CD4-positive, alpha-beta T cell treated with Interleukin-2 at 100 ng/mL for 4 hours (primary cell): ENCODE measurements at regions not wholly inside any gene's neighbourhood (a gene's known extent, or its start where the extent isn't known, plus 50 kb on each side); places are given as distances from the start of the nearest gene placed in this dataset.

Source experiments
- DNase-seq: peaks from one replicate; pipeline ENCODE4 v3.0.0-alpha.2; 2020; ENCODE audit warnings: low spot score

DNA sequence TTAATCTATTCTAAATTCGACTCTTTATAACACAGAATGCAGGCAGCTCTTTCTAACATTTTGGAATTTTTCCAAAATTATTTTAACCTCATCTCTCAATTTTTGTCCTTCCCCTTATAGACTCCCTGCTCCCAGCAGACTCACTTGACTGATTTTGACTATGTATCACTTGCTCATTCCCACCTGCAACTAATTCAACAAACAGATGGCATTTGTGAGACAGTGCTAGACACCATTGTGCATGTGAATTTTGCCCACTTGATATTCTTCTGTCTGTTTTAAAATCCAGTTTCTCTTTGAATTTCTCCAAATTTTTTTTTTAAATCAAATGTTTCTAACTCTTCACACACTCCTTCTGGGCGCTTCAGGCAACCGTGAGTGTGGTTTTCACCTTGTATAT lies 1534.0 kb downstream of the PCDH7 start:
- no peak for DNase-seq

- no peak for DNase-seq
These were observed 1538.8 kb downstream of the PCDH7 start for GRCh38 chr4:32258986-32259385.

DNA sequence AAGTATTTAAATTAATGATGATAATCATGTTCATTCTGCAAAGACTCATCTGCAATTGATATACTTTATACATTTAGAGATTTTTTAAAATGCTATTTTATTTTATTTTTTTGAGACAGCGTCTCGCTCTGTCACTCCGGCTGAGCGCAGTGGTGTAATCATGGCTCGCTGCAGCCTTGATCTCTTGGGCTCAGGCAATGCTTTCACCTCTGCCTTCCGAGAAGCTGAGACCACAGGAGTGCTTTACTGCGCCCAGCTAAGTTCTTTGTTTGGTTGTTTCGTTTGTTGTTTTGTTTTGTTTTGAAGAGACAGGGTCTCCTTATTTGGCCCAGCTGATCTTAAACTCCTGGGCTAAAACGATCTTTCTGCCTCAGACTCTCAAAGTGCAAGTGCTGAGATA lies 1541.0 kb downstream of the PCDH7 start:
- DNase-seq = no peak

- DNase-seq = no peak
These were observed 1548.7 kb downstream of the PCDH7 start for GRCh38 chr4:32268863-32269262.

DNA sequence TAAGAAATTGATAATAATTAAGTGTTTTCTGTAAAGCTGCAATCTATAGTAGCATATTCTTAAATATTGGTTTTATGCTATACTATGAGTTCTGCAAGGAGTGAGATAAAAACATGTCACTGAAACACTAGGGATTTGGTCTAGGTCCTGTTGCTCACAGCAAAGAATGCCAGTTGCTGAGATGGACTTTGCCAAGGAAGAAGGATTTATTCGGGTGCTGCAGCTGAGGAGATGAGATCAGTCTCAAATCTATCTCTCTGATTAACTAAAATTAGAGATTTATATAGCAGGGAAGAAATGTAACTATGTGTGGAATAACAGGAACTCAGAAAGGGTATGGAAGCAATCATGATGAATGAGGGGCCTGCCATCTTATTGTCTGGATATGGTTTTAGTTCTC lies 1569.9 kb downstream of the PCDH7 start:
- no peak for DNase-seq

- no peak for DNase-seq
These were observed 1598.8 kb downstream of the PCDH7 start for GRCh38 chr4:32318926-32319325.

GRCh38 chr4:32321421-32321820 lies 1601.3 kb downstream of the PCDH7 start:
- no peak for DNase-seq

GRCh38 chr4:32334759-32335158 lies 1614.6 kb downstream of the PCDH7 start:
- no peak for DNase-seq

GRCh38 chr4:32337403-32337802 lies 1617.2 kb downstream of the PCDH7 start:
- no peak for DNase-seq

DNA sequence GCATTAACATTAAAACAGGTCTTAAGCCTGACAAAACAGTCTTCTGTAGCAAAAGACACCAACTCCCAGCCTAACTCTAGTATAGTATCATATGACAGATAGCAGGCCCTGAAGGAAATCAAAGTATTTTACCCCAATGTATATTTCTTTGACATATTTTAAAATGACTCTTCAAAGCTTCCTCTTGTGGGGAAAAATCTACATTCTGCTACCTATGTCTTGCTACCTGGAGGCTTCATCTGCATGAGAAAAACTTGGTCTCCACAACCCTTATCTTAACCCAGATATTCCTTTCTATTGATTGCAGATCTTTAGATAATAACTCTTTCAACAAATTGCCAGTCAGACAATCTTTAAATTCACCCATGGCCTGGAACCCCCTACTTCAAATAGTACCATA lies 1620.4 kb downstream of the PCDH7 start:
- DNase-seq = no peak

DNA sequence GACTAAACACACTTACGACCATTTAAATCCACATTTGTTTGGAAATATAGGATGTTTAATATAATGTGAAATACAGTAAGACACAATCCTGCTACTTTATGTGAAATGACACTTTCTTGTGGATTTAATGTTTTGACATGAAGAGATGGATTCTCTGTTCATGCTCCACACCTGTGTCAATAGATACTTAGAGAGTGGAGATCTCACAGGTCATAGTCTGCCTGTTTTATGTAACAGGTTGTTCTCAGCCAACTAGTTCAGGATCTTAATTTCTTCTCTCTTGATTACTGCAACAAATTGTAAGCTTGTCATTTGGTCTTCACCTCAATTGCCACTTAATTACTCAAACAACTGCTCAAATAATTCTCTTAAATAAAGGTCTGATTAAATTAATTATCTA lies 1621.2 kb downstream of the PCDH7 start:
- DNase-seq = no peak

DNA sequence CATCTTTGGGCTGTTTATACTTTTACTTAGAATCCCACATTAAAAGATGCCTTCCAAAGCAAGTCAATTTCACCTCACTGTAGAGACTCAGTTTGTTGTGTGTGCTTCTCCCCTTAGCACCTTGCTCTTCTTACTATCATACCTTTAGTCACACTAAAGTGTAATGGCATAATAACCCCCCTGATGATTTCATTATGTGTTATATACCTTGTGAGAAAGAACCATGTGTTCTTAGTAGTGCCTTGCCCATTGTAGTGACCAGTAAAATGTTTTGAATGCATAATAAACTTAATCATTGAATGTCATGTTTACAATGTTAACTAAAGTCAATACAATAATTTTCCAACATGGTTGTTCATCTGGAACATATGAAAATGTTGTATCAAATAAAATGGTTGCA lies 1621.9 kb downstream of the PCDH7 start:
- DNase-seq = no peak

DNA sequence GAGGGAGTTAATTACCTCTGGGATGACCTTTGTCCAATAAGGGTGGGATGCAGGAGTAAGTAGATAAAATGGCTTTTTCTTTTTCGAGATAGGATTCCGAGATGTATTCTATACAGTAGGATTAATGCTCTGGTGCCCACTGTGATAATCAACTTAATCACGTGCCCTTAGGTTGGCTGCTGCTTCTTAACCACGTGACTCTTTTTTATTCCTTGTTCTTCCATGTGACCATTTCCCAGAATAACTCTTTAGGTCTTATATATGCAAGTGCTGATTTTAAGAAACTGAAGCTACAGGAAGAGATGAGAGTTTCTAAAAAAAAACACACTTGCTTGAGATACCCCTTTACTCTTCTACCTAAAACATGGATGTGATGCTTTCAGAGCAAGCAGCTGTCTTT lies 1628.9 kb downstream of the PCDH7 start:
- DNase-seq = no peak

DNA sequence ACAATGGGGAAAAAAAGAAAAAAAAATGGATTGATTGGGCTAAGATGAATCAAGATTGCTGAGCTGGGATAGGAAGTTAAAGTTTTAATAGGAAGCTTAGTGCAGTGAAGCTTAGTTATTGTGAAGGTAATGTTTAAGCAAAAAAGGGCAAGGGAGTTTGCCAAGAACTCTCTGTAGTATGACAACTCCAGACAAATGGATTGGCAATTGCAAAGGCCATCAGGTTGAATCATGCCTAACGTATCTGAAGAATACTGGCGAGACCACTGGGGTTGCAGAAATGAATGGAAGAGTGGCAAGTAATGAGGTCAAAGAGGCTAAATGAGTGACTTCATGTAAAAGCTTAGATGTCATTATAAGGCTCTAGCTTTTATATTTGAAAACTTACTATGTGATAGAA lies 1654.0 kb downstream of the PCDH7 start:
- no peak for DNase-seq

GRCh38 chr4:32393806-32394205 lies 1673.6 kb downstream of the PCDH7 start:
- DNase-seq = no peak

DNA sequence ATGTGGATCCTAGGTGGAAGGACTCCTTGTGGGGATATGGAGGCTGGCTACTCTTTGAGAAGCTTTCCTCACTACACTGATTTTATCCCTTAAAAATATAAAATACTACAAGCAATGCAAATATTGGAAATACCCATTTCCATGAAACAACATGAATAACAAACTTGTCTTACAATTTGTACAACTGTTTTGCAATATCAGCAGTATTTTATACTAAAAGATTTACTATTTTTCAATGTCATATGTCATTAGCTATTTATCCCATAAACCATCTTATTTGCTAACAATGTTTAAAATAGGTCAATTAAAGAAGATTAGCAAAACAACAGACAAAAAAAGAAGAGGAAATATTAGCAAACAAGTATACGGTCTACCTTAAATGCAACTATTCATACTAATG lies 1674.1 kb downstream of the PCDH7 start:
- DNase-seq = no peak

- DNase-seq = no peak
These were observed 1676.4 kb downstream of the PCDH7 start for GRCh38 chr4:32396507-32397070.

GRCh38 chr4:32400870-32401269 lies 1680.7 kb downstream of the PCDH7 start:
- DNase-seq = no peak

- no peak for DNase-seq
These were observed 1697.0 kb downstream of the PCDH7 start for GRCh38 chr4:32417113-32417704.

DNA sequence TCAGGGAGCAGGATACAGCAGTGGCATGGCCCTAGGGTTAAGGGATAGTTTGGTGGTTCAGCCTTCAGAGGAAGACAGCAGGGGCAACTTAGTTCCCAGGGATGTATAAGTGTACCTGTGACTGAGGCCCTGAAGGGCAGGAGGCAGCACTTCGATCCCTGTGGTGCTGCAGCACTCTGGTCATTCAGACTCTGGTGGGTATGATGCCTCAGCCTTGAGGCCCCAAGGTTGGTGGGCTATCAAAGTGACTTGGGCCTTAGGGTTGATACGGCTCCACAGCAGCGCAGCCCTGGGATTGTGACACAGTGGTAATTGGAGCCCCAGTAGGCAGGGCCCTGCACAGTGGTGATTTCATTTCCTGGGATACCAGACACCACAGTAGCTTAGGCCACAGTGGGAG lies 1703.1 kb downstream of the PCDH7 start:
- DNase-seq = no peak

DNA sequence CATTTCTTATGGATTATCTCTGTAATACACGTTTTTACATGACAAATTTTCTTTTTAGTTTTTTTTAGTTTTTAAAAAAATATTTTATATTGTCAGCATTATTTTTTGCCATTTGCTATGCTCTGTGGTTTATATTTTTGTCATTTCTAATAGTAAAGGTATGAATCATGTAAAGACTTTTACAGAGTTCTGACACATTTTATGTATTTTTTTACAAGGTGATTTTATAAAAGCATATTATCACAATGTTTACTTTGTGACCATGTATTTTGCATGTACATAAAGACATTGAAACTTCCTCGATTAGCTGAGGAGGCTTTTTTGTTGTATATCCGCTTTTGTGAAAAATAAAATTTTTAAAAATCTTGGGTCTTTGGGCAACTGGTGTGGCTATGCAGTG lies 1705.1 kb downstream of the PCDH7 start:
- DNase-seq = no peak

- DNase-seq = no peak
These were observed 1707.4 kb downstream of the PCDH7 start for GRCh38 chr4:32427566-32427965.

DNA sequence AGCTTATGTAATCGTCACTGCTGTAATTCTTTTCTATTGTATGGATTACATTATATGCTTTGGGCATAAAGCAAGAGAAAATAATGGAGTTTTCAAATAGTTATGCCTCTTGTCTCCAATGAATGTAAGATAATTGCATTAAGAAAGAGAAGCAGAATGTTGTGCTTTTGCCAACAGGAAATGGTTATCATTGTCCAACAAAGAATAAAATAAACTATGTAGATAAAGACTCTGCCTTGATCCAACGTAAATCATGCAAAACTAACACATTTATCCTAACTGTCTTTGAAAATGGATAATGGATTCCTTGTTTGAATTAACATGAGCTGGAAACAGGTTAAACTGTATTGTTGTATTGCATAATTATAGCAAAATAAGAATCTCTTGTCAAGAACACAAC lies 1709.0 kb downstream of the PCDH7 start:
- DNase-seq = no peak

DNA sequence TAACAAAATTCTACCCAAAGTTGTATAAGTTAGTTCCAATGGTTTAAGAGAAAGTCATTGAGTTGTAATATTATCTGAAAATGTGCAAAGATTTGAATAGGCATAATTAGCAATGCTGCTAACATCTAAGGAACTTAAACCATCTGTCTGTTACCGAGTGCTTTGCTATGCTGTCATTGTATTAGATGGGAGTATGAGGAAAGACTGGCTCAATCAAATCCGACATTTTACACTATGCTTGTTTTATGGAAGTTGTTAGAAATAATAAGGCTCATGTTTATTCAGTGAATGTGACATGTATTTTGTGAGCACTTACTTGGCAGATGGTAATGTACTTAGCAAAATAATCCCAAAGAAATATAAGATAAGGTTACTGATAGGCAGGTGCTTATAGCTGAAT lies 1715.1 kb downstream of the PCDH7 start:
- DNase-seq = no peak

DNA sequence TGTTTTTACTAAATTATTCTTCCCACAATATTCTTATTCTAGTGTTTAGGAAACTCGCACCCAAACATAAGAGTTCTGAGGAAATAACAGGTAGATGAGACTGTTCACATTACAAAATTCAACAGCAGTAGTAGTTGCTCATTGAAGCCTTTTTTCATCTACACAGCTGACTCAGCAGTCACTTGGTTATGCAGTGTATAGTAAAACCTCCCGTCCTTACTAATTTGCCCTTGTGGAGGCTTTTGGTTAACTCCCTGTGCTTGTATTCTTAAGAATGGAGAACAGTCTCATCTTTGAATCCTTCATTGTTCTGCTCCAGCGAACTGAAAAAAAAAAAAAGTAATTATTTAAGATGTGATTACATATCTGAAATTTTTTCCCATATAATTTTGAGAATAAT lies 1716.6 kb downstream of the PCDH7 start:
- no peak for DNase-seq
